ENCODE measurements at regions not wholly inside any gene's neighbourhood (a gene's known extent, or its start where the extent isn't known, plus 50 kb on each side); places are given as distances from the start of the nearest gene placed in this dataset.

- Histone ChIP-seq H3K4me1 (ENCODE audit: insufficient read depth, low read length, poor library complexity, severe bottlenecking) (no peaks in the 10 kb centered on the region), H3K27me3 (ENCODE audit: insufficient read depth, low read length, poor library complexity, severe bottlenecking) (no peaks in the 10 kb centered on the region)
- TF ChIP-seq CTCF (conservative IDR thresholded peaks at IDR 0.05; ENCODE audit: low read length) (no peak), EZH2phosphoT487 (IDR thresholded peaks at IDR 0.05; ENCODE audit: borderline replicate concordance) (no peak)
Observed at GRCh38 chr7:118792682-118793081, 568.2 kb downstream of the ANKRD7 start.

GRCh38 chr7:118793582-118793981 lies 569.1 kb downstream of the ANKRD7 start:
- Histone ChIP-seq H3K4me3 (ENCODE audit: low read length, poor library complexity, severe bottlenecking) (no peak overlapping the region), H3K9ac (ENCODE audit: low read depth, low read length, poor library complexity, severe bottlenecking) (no peak overlapping the region), H3K36me3 (ENCODE audit: insufficient read depth, low read length) (no peaks in the 10 kb centered on the region), H3F3A (ENCODE audit: low read depth) (no peaks in the 10 kb centered on the region), H4K20me1 (ENCODE audit: insufficient read depth, low read length, poor library complexity, severe bottlenecking) (no peaks in the 10 kb centered on the region), H3K27me3 (ENCODE audit: insufficient read depth, low read length, poor library complexity, severe bottlenecking) (no peaks in the 10 kb centered on the region), H3K9me3 (ENCODE audit: insufficient read depth, low read depth, low read length) (no peaks in the 10 kb centered on the region), H3K4me1 (ENCODE audit: insufficient read depth, low read length, poor library complexity, severe bottlenecking) (no peaks in the 10 kb centered on the region), H3K4me2 (ENCODE audit: low read depth, low read length, poor library complexity, severe bottlenecking) (no peak overlapping the region), H3K9me2 (replicated peaks; ENCODE audit: low read depth, low read length) (no peaks in the 10 kb centered on the region), H2AFZ (ENCODE audit: low read length) (no peak overlapping the region), H3K79me2 (ENCODE audit: insufficient read depth, low read length) (no peaks in the 10 kb centered on the region)
- no peak for TF ChIP-seq CTCF (conservative IDR thresholded peaks at IDR 0.05; ENCODE audit: low read length)
- no peak for TF ChIP-seq EZH2phosphoT487 (IDR thresholded peaks at IDR 0.05; ENCODE audit: borderline replicate concordance)

More at GRCh38 chr7:118792682-118793081, 568.2 kb downstream of the ANKRD7 start:
- Histone ChIP-seq H2AFZ (ENCODE audit: low read length) (no peak overlapping the region), H3K4me2 (ENCODE audit: low read depth, low read length, poor library complexity, severe bottlenecking) (no peak overlapping the region), H3K9me2 (replicated peaks; ENCODE audit: low read depth, low read length) (no peaks in the 10 kb centered on the region), H3K79me2 (ENCODE audit: insufficient read depth, low read length) (no peaks in the 10 kb centered on the region), H3K9me3 (ENCODE audit: insufficient read depth, low read depth, low read length) (no peaks in the 10 kb centered on the region), H3K4me3 (ENCODE audit: low read length, poor library complexity, severe bottlenecking) (no peak overlapping the region), H3F3A (ENCODE audit: low read depth) (no peaks in the 10 kb centered on the region), H3K36me3 (ENCODE audit: insufficient read depth, low read length) (no peaks in the 10 kb centered on the region), H3K9ac (ENCODE audit: low read depth, low read length, poor library complexity, severe bottlenecking) (no peak overlapping the region), H4K20me1 (ENCODE audit: insufficient read depth, low read length, poor library complexity, severe bottlenecking) (no peaks in the 10 kb centered on the region)

- Histone ChIP-seq H3K9ac (ENCODE audit: low read depth, low read length, poor library complexity, severe bottlenecking) (no peak overlapping the region), H3K9me3 (ENCODE audit: insufficient read depth, low read depth, low read length) (no peaks in the 10 kb centered on the region), H3K4me1 (ENCODE audit: insufficient read depth, low read length, poor library complexity, severe bottlenecking) (no peaks in the 10 kb centered on the region), H2AFZ (ENCODE audit: low read length) (no peak overlapping the region), H3K27me3 (ENCODE audit: insufficient read depth, low read length, poor library complexity, severe bottlenecking) (no peaks in the 10 kb centered on the region), H4K20me1 (ENCODE audit: insufficient read depth, low read length, poor library complexity, severe bottlenecking) (no peaks in the 10 kb centered on the region), H3K9me2 (replicated peaks; ENCODE audit: low read depth, low read length) (no peaks in the 10 kb centered on the region), H3K79me2 (ENCODE audit: insufficient read depth, low read length) (no peaks in the 10 kb centered on the region), H3K36me3 (ENCODE audit: insufficient read depth, low read length) (no peaks in the 10 kb centered on the region), H3K4me2 (ENCODE audit: low read depth, low read length, poor library complexity, severe bottlenecking) (no peak overlapping the region), H3K4me3 (ENCODE audit: low read length, poor library complexity, severe bottlenecking) (no peak overlapping the region), H3F3A (ENCODE audit: low read depth) (no peaks in the 10 kb centered on the region)
- no peak for TF ChIP-seq CTCF (conservative IDR thresholded peaks at IDR 0.05; ENCODE audit: low read length)
- TF ChIP-seq EZH2phosphoT487 (IDR thresholded peaks at IDR 0.05; ENCODE audit: borderline replicate concordance) = no peak
Observed at GRCh38 chr7:118794419-118794818, 569.9 kb downstream of the ANKRD7 start.

Measured in Loucy (cell line).